Stimulated activated CD4-positive, alpha-beta T cell treated with anti-CD3 and anti-CD28 coated beads, TNF-alpha, amount 100 ng/mL, for 4 hours (primary cell): ENCODE measurements at regions not wholly inside any gene's neighbourhood (a gene's known extent, or its start where the extent isn't known, plus 50 kb on each side); places are given as distances from the start of the nearest gene placed in this dataset.
"Not testable (repeated sequence)": the region's sequence is repeated elsewhere in the genome, so short reads cannot be mapped to it uniquely, and the experiment has no call there.

ENCODE experiments used
- DNase-seq, 3 experiments: peaks; one replicate each; pipeline ENCODE4 v3.0.0-alpha.2; 2020; ENCODE audit warnings: low read depth in 3 of 3

DNA sequence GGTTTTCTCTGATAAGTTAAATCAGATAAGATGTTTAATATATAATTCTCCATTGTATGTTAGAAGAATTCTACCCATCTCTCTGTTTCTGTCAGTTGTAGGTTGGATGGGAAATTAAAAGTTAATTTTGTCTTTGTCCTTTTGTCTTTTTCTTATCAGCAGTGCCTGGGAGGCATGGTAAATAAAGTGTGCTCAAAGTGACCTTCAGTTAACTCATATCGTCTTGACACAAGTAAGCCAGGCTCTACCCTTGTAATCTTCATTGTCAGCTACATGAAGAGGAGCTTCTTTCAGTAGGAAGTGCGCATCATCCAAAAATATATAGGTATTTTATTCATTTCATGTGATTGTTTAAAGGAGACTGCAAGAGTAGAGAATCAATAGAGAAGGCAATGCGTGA lies 138.9 kb upstream of the NRIP1 start:
- DNase-seq, result no peak

DNA sequence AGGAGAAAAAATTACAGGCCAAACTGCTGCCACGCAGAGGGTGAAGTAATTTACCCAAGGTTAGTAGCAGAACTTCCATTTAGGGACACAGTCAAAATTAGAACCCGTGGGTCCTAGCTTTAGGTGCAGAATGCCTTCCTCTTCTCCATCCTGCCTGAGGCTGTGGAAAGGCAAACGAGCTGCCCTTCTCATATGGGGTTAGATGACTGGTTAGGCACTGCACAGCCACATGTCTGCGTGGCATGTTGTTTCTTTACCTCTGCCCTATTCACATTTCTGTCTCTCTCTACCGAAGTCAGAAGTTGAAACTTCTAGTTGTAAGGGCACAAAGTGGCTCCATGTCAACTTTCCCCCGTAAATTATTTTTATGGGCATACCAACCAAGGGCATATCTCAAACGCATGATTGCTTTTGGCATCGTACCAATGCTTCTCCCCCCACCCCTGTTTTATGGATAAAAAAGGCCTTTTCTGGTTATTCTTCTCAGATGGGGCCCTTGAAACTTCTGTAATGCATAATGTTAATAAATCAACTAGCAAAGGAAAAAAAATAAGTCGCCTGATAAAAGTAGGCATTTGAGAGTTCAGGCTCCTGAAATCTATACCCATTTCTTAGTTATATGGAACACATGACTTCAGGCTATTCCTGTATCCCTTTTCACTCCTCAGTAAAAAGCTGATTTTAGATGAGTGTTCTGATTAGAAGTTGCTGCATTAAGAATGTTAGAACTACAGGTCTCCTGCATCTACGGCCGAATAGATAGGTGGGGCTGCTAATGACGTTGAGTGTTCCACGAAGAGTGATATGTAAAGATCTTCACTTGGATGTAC lies 139.6 kb upstream of the NRIP1 start:
- no peak for DNase-seq

DNA sequence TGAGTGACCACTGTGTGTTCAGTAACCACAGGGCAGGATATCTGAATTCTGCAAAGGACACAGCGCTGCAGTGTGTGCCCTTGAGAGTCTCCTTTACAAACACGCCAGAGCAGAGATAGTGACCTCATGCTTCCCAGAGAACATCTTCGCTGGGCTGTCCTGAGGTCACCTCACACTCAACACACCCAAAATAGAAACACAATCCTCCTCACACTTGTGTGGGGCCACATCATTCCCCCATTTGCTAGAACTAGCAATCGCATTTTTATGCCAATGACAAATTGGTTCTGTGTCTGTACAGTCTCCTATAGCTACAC lies 140.1 kb upstream of the NRIP1 start:
- no peak for DNase-seq

- DNase-seq, result no peak
These were observed 141.7 kb upstream of the NRIP1 start for GRCh38 chr21:15206514-15206913.

DNA sequence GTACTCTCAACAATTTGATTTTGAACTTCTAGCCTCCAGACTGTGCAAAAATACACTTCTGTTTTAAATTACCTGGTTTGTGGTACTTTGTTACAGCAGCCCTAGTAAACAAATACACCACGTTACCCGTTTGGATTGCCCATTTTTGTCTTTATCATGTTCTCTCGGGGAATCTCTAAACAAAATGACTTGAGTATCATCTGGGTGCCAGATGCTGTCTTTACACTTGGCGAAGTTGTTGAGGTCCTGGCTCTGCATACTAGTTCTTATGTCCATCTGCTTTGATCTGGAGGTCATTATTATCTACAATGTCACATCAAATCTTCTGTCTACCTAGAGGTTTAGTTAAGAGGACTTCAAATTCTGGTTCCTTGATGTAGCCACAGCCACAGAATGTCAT lies 142.4 kb upstream of the NRIP1 start:
- DNase-seq, result no peak

GRCh38 chr21:15207635-15208370 lies 143.0 kb upstream of the NRIP1 start:
- no peak for DNase-seq

- DNase-seq, result no peak
These were observed 144.0 kb upstream of the NRIP1 start for GRCh38 chr21:15208786-15209185.

DNA sequence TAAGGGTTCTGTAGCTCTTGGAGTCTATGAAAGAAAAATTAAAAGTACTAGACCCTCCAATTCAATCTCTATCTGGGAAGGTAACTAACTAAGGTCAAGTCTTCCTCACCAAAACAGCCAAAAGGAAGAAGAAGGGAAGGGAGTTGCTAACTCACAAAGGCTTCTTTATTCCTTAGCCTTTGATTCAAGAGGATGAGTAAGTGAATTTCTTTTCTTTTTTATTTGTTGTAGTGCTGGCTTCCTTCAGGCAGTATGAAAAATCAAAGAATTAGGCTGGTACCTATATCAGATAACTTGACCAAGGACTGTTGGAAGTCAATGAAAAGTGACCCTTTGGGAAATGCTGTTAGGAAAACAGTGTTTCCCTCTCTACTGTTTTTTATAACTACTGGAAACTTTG lies 144.4 kb upstream of the NRIP1 start:
- no peak for DNase-seq

DNA sequence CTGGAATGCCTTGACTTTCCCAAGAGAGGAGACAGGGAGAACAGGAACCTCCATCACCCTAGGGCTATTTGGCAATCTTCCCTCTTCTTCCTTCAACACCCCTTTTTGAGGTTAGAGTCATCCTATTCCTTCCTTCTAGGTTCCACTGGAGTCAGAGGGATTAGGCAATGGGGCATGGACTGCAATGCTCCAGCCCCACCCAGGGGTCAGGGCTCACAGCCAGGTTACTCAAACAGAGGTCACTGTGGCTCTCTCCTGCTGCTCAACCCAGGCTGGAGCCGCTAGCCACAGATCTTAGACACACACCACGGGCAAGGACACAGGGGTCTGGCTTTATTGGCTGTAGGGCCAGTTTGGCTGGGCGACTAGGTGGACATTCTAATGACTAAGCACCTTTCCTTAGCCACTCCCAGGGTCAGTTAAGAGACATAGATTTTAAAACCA lies 145.5 kb upstream of the NRIP1 start:
- DNase-seq, result no peak

DNA sequence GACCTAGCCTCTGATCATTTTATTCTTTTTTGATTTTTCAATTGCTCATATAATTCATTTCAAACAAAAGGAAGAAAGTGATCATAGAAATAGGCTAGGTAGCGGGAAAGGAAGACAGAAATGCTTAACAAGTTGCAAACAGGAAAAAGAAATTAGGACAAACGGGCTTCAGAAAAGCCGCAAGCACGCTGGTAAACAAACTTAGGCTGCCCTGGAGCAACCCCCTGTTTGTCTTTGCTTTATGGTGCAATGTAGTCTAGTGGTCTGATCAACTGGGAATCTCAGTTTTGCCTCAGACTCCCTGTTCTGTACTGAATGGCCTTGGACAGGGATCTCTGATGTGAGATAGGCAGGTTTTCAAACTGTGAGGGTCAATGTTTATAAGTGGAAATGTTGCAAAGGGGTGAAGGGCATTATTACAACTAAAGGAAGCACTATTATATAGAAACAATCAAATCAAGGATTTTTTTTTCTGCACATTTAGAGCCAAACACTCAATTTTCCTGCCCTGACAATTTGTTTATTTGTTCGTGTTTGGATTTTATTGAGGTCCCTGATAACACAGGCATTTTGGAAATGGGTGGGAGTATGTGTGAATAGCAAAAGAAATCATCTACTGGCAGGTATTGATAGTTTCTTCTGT lies 146.8 kb upstream of the NRIP1 start:
- no peak for DNase-seq

- no peak for DNase-seq
These were observed 147.4 kb upstream of the NRIP1 start for GRCh38 chr21:15212206-15212605.

DNA sequence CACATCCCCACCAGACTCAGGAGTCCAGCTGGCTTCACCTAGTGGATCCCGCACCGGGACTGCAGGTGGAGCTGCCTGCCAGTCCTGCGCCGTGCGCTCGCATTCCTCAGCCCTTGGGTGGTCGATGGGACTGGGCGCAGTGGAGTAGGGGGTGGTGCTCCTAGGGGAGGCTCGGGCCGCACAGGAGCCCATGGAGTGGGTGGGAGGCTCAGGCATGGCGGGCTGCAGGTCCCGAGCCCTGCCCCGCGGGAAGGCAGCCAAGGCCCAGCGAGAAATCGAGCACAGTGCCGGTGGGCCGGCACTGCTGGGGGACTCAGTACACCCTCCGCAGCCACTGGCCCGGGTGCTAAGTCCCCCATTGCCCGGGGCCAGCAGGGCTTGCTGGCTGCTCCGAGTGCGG lies 153.7 kb upstream of the NRIP1 start:
- DNase-seq, result not testable (repeated sequence)

DNA sequence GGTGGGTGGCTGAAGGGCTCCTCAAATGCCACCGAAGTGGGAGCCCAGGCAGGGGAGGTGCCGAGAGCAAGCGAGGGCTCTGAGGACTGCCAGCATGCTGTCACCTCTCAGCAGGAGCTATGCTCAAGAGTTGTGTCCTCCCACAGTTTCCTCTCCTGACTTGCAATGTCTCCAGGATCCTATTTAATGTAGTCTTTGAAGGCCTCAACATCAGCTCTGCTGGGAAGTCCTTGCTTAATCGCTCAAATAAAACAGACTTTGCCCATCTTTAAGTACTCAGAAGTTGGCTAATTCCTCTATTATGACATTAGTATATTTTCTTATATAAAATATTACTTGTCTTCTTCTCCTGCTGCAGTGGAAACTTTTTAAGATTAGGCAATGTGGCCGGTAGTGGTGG lies 154.2 kb upstream of the NRIP1 start:
- no peak for DNase-seq

DNA sequence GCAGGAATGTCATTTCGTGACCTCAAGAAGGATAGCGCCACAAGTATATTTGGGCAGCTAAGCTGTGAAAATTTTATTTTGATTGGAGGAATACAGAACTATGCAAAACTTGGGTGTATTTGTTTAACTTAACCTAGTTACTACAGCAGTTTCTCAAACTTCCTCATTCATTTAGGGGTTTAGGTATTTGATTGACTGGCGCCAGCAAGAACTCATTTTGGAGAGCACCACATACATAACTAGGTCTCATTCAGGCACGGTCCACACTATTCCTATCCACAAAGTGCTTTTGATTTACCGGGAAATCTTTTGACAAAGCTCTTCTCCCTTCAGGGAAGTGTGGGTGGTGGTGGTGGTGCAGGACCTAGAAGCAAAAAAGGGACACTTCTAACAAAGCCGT lies 155.1 kb upstream of the NRIP1 start:
- DNase-seq, result no peak

DNA sequence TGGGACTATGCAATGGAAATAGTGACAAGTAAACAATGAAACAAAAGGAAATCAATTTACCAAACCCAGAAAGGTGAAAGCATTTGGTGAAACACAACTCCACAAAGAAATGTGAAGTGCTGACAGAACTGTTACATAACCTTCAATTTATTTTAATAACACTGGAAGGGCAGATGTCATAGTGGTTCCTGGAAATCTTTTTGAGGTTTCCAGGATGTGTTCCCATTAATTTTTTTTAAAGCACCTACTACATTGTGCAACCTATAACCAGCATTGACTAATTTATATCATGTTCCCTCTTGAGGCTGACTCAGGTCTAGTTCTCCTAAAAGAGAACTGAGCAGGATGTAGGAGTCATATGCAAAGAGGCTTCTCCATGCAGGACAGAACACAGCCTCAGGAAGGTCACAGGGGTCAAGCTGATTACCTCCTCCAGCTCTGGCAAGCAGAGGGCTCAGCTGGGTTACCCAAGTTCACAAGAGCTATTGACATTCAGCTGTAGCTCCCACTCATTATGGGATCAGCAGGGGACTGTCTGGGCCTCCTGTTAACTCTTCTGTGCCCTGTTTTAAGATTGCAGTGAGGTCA lies 157.1 kb upstream of the NRIP1 start:
- no peak for DNase-seq

- no peak for DNase-seq
These were observed 157.9 kb upstream of the NRIP1 start for GRCh38 chr21:15222707-15223106.

- DNase-seq, result no peak
These were observed 159.7 kb upstream of the NRIP1 start for GRCh38 chr21:15224346-15225086.

DNA sequence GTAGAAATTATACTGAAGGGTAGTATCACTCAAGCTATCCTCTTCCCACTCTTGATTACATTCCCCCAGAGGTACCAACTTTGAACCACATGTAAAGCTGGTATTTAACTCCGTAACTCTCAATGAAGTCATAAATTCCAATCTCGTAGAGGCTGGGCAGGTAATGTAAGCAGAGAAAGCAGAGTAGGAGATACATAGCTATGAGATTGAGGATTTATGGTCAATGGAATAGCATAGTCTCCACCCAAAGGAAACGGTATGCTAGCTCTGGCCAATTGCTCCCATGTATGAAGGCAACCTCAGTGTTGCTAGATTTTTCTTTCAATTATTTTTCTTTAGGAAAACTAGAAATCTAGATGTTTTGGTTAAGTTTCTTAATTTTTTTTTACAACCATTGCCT lies 163.1 kb upstream of the NRIP1 start:
- no peak for DNase-seq

DNA sequence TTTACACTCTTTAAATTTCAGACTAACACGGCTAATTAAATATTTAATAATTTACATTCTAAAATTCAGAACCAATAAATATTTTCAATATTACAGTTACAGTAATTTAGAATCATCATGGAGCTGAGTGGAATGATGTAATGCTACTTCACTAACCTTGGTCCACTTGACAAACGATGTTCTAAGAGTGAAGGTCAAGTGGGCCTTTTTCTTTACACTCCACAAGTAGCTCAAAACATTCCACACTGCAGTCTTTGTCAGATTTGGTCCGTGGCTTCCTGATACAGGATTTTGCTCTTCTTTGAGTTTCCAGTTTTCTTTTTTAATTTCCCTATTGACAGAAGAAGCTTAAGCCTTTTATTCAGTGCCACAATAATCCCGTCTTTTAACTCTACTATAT lies 164.6 kb upstream of the NRIP1 start:
- no peak for DNase-seq

- DNase-seq, result no peak
These were observed 168.8 kb upstream of the NRIP1 start for GRCh38 chr21:15233611-15234010.

GRCh38 chr21:15236111-15236510 lies 171.3 kb upstream of the NRIP1 start:
- DNase-seq, result no peak

DNA sequence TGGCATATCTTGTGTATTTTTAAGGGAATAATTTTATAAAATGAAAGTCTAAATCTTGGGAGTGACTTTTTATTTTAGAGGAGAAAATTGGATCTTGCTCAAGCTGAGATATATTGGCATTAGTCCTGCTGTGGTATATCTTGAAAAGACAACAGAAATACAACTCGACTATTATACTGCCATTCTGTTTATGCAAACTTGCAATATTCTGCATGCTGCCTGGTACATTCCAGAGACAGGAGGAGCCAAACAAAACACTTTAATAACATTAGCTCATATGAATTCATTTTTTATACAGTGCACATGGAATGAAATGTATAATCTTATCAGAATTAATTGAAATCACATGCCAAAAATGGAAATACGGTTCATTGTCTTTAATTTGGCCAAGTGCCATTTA lies 176.0 kb upstream of the NRIP1 start:
- no peak for DNase-seq
